ENCODE measurements at regions not wholly inside any gene's neighbourhood (a gene's known extent, or its start where the extent isn't known, plus 50 kb on each side); places are given as distances from the start of the nearest gene placed in this dataset.

GRCh38 chr1:117696561-117696960 lies 90.7 kb downstream of the TENT5C start:
- TF ChIP-seq CTCF (IDR thresholded peaks at IDR 0.05; ENCODE audit: control extremely low read depth in 1 of 3, insufficient read depth in 1 of 3, low read depth in 1 of 3, low read length in 3 of 3) (no peak), POLR2AphosphoS5 (IDR thresholded peaks at IDR 0.05; ENCODE audit: low read depth, low read length) (no peak), TEAD4 (IDR thresholded peaks at IDR 0.05; ENCODE audit: low read depth, low read length) (no peak), YY1 (IDR thresholded peaks at IDR 0.05; ENCODE audit: low read depth, low read length) (no peak), KDM1A (IDR thresholded peaks at IDR 0.05; ENCODE audit: borderline replicate concordance, low read length) (no peak), POLR2A (IDR thresholded peaks at IDR 0.05; ENCODE audit: control extremely low read depth in 1 of 2, low read depth in 2 of 2, low read length in 2 of 2) (no peak), CTBP2 (IDR thresholded peaks at IDR 0.05; ENCODE audit: borderline replicate concordance, insufficient read depth, insufficient read length, low read length) (no peak), JUN (IDR thresholded peaks at IDR 0.05; ENCODE audit: low read depth, low read length) (no peak), SP2 (IDR thresholded peaks at IDR 0.05; ENCODE audit: low read length) (no peak), NRF1 (IDR thresholded peaks at IDR 0.05; ENCODE audit: low read depth, low read length) (no peak), CREB1 (IDR thresholded peaks at IDR 0.05) (no peak), EP300 (IDR thresholded peaks at IDR 0.05; ENCODE audit: borderline replicate concordance in 1 of 2, low read depth in 2 of 2, low read length in 2 of 2) (no peak)
- TF ChIP-seq, protein P1, sequence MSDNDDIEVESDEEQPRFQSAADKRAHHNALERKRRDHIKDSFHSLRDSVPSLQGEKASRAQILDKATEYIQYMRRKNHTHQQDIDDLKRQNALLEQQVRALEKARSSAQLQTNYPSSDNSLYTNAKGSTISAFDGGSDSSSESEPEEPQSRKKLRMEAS (IDR thresholded peaks at IDR 0.05): no peak

Measured in H1 (cell line).